Panc1 (cell line): ENCODE measurements at regions not wholly inside any gene's neighbourhood (a gene's known extent, or its start where the extent isn't known, plus 50 kb on each side); places are given as distances from the start of the nearest gene placed in this dataset.

ENCODE experiments used
- ATAC-seq: fragments of 200-7000 bp; cut with Tn5 transposase; 2 replicates; pipeline ENCODE4 v1.9.1; 2020; ENCODE audit warnings: mild to moderate bottlenecking, moderate library complexity
- BruUV-seq: library from RNA; stranded (reverse); fragments of 400-500 nt; replicated peaks from 2 replicates; lab custom pipeline; 2021; lab: Mats Ljungman, UMichigan
- CTCF ChIA-PET: fragments of 300-600 bp; sonication (Branson Sonifier 250); formaldehyde crosslinking; loops from one replicate; lab custom pipeline; 2022; ENCODE audit warnings: antibody characterized with exemption; lab: Charles Lee
- POLR2A ChIA-PET: fragments of 300-600 bp; sonication (Branson Sonifier 250); formaldehyde crosslinking; loops from one replicate; lab custom pipeline; 2022; ENCODE audit warnings: antibody characterized with exemption; lab: Charles Lee
- DNase-seq: peaks from one replicate; pipeline ENCODE4 v3.0.0-alpha.2; 2010; ENCODE audit warnings: low read depth, low spot score
- H3K27ac ChIP-seq: 2 replicates; pipeline ENCODE4 v1.5.1; 2011; ENCODE audit warnings: mild to moderate bottlenecking, low read length, inconsistent platforms
- H3K27me3 ChIP-seq: fragments of 200-500 bp; sonication (Bioruptor generic); 2 replicates; pipeline ENCODE4 v1.6.0; 2014; ENCODE audit warnings: low read length, inconsistent platforms; ENCODE audit not compliant: control insufficient read depth, insufficient read depth
- H3K36me3 ChIP-seq: fragments of 200-500 bp; sonication (Bioruptor generic); 2 replicates; pipeline ENCODE4 v1.5.1; 2014; ENCODE audit warnings: inconsistent platforms, mild to moderate bottlenecking, low read length, moderate library complexity; ENCODE audit not compliant: control insufficient read depth, insufficient read depth
- H3K4me1 ChIP-seq: 2 replicates; pipeline ENCODE4 v1.5.1; 2011; ENCODE audit warnings: inconsistent platforms, mild to moderate bottlenecking, low read length, moderate library complexity; ENCODE audit not compliant: control insufficient read depth, insufficient read depth
- H3K4me3 ChIP-seq, 2 experiments: 2 replicates each; pipeline ENCODE4 v1.5.1; 2011 to 2012; ENCODE audit warnings: low read depth in 2 of 2, low read length in 2 of 2, mild to moderate bottlenecking in 2 of 2, inconsistent platforms in 1 of 2, moderate library complexity in 1 of 2
- H3K9me3 ChIP-seq: fragments of 200-500 bp; sonication (Bioruptor generic); 2 replicates; pipeline ENCODE4 v1.5.1; 2014; ENCODE audit warnings: low read depth, mild to moderate bottlenecking, inconsistent platforms, low read length, moderate library complexity; ENCODE audit not compliant: control insufficient read depth, insufficient read depth
- POLR2AphosphoS5 ChIP-seq: IDR thresholded peaks from 2 replicates; pipeline ENCODE4 v1.6.1; 2012; ENCODE audit warnings: mild to moderate bottlenecking, low read depth, low read length, moderate library complexity
- SIN3A ChIP-seq: IDR thresholded peaks from 2 replicates; pipeline ENCODE4 v1.6.1; 2012; ENCODE audit warnings: low read depth, mild to moderate bottlenecking, low read length, moderate library complexity, borderline replicate concordance; ENCODE audit not compliant: insufficient read depth
- TCF7L2 ChIP-seq: IDR thresholded peaks from 2 replicates; pipeline ENCODE4 v1.6.1; 2011; ENCODE audit warnings: mild to moderate bottlenecking, low read depth, low read length, inconsistent platforms
- in situ Hi-C: cut with HindIII; loops from 2 replicates; pipeline ENCODE4 v1.10.0; 2016; ENCODE audit warnings: low sequenced_read_pairs, low pct_unique_long_range_greater_than_20kb
- intact Hi-C: fragments of 100-400 bp; cut with micrococcal nuclease; formaldehyde crosslinking; loops from one replicate; pipeline ENCODE4 v1.10.0; 2022; ENCODE audit not compliant: unreplicated experiment
- TF ChIP-seq, protein P1 (sequence below): fragments of 450-650 bp; IDR thresholded peaks from 2 replicates; pipeline ENCODE4 v1.5.1; 2017; ENCODE audit warnings: mild to moderate bottlenecking
- TF ChIP-seq, protein P2 (sequence below), 2 experiments: IDR thresholded peaks; 2 replicates each; pipeline ENCODE4 v1.6.1; 2011 to 2012; ENCODE audit warnings: low read depth in 2 of 2, control low read depth in 1 of 2, low read length in 1 of 2, mild to moderate bottlenecking in 1 of 2, moderate library complexity in 1 of 2; ENCODE audit not compliant: insufficient read depth in 1 of 2

GRCh38 chr5:111641533-111642233 is 115.3 kb downstream of the NREP start:
- POLR2A ChIA-PET = no interaction called here
- no peak for DNase-seq

GRCh38 chr5:111639912-111640311 is 117.1 kb downstream of the NREP start:
- Histone ChIP-seq H3K4me3 (no peak overlapping the region), H3K27me3 (no peaks in the 10 kb centered on the region), H3K27ac (no peak overlapping the region), H3K36me3 (no peaks in the 10 kb centered on the region), H3K9me3 (no peaks in the 10 kb centered on the region), H3K4me1 (no peaks in the 10 kb centered on the region)
- in situ Hi-C loops = no loop called here
- no peak for ATAC-seq
- TF ChIP-seq, protein P1, sequence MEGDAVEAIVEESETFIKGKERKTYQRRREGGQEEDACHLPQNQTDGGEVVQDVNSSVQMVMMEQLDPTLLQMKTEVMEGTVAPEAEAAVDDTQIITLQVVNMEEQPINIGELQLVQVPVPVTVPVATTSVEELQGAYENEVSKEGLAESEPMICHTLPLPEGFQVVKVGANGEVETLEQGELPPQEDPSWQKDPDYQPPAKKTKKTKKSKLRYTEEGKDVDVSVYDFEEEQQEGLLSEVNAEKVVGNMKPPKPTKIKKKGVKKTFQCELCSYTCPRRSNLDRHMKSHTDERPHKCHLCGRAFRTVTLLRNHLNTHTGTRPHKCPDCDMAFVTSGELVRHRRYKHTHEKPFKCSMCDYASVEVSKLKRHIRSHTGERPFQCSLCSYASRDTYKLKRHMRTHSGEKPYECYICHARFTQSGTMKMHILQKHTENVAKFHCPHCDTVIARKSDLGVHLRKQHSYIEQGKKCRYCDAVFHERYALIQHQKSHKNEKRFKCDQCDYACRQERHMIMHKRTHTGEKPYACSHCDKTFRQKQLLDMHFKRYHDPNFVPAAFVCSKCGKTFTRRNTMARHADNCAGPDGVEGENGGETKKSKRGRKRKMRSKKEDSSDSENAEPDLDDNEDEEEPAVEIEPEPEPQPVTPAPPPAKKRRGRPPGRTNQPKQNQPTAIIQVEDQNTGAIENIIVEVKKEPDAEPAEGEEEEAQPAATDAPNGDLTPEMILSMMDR = no peak
- TF ChIP-seq, protein P2, sequence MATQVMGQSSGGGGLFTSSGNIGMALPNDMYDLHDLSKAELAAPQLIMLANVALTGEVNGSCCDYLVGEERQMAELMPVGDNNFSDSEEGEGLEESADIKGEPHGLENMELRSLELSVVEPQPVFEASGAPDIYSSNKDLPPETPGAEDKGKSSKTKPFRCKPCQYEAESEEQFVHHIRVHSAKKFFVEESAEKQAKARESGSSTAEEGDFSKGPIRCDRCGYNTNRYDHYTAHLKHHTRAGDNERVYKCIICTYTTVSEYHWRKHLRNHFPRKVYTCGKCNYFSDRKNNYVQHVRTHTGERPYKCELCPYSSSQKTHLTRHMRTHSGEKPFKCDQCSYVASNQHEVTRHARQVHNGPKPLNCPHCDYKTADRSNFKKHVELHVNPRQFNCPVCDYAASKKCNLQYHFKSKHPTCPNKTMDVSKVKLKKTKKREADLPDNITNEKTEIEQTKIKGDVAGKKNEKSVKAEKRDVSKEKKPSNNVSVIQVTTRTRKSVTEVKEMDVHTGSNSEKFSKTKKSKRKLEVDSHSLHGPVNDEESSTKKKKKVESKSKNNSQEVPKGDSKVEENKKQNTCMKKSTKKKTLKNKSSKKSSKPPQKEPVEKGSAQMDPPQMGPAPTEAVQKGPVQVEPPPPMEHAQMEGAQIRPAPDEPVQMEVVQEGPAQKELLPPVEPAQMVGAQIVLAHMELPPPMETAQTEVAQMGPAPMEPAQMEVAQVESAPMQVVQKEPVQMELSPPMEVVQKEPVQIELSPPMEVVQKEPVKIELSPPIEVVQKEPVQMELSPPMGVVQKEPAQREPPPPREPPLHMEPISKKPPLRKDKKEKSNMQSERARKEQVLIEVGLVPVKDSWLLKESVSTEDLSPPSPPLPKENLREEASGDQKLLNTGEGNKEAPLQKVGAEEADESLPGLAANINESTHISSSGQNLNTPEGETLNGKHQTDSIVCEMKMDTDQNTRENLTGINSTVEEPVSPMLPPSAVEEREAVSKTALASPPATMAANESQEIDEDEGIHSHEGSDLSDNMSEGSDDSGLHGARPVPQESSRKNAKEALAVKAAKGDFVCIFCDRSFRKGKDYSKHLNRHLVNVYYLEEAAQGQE (IDR thresholded peaks at IDR 0.05; ENCODE audit: insufficient read depth in 1 of 2, low read depth in 2 of 2, low read length in 1 of 2) = no peak
- TF ChIP-seq POLR2AphosphoS5 (no peak), TCF7L2 (no peak), SIN3A (no peak)
- CTCF ChIA-PET = no interaction called here
- no peak for DNase-seq
- no TSS peak for BruUV-seq
- intact Hi-C loops = no loop called here
- POLR2A ChIA-PET = no interaction called here

More at GRCh38 chr5:111641533-111642233, 115.3 kb downstream of the NREP start:
- no peaks in the 10 kb centered on the region for H3K4me1 ChIP-seq
- H3K4me3 ChIP-seq = no peak overlapping the region
- no peaks in the 10 kb centered on the region for H3K27me3 ChIP-seq
- no peak overlapping the region for H3K27ac ChIP-seq
- no peak for TF ChIP-seq TCF7L2
- TF ChIP-seq, protein P2 (IDR thresholded peaks at IDR 0.05; ENCODE audit: insufficient read depth in 1 of 2, low read depth in 2 of 2, low read length in 1 of 2) = no peak
- TF ChIP-seq POLR2AphosphoS5 = no peak
- TF ChIP-seq, protein P1 = no peak
- no peak for TF ChIP-seq SIN3A
- no peak for ATAC-seq
- intact Hi-C loops = no loop called here
- CTCF ChIA-PET = no interaction called here
- H3K36me3 ChIP-seq = no peaks in the 10 kb centered on the region
- in situ Hi-C loops = no loop called here
- H3K9me3 ChIP-seq = no peaks in the 10 kb centered on the region
- no TSS peak for BruUV-seq
